Nephron progenitor cell (in vitro differentiated cells): ENCODE measurements at regions not wholly inside any gene's neighbourhood (a gene's known extent, or its start where the extent isn't known, plus 50 kb on each side); places are given as distances from the start of the nearest gene placed in this dataset.
"Not testable (repeated sequence)": the region's sequence is repeated elsewhere in the genome, so short reads cannot be mapped to it uniquely, and the experiment has no call there.

Experiments
- DNase-seq: peaks from one replicate; pipeline ENCODE4 v3.0.0; 2021
- H3K27ac Mint-ChIP-seq: 2 replicates; pipeline ENCODE4 v1.8.0; 2021; ENCODE audit warnings: mild to moderate bottlenecking, moderate library complexity, mixed read lengths
- H3K27me3 Mint-ChIP-seq: 2 replicates; pipeline ENCODE4 v1.8.0; 2021; ENCODE audit warnings: mild to moderate bottlenecking, low read depth, mixed read lengths; ENCODE audit not compliant: poor library complexity
- H3K36me3 Mint-ChIP-seq: 2 replicates; pipeline ENCODE4 v1.8.0; 2021; ENCODE audit warnings: low read depth, mixed read lengths
- H3K4me1 Mint-ChIP-seq: 2 replicates; pipeline ENCODE4 v1.8.0; 2021; ENCODE audit warnings: mixed read lengths
- H3K4me3 Mint-ChIP-seq: 2 replicates; pipeline ENCODE4 v1.8.0; 2021; ENCODE audit warnings: mild to moderate bottlenecking, moderate library complexity, mixed read lengths
- H3K9me3 Mint-ChIP-seq: 2 replicates; pipeline ENCODE4 v1.8.0; 2021; ENCODE audit warnings: mild to moderate bottlenecking, moderate library complexity, mixed read lengths
- TF ChIP-seq, protein P1 (sequence below): fragments of 200-600 bp; sonication (generic); IDR thresholded peaks from 2 replicates; pipeline ENCODE4 v1.5.0; 2021; ENCODE audit warnings: antibody characterized with exemption

DNA sequence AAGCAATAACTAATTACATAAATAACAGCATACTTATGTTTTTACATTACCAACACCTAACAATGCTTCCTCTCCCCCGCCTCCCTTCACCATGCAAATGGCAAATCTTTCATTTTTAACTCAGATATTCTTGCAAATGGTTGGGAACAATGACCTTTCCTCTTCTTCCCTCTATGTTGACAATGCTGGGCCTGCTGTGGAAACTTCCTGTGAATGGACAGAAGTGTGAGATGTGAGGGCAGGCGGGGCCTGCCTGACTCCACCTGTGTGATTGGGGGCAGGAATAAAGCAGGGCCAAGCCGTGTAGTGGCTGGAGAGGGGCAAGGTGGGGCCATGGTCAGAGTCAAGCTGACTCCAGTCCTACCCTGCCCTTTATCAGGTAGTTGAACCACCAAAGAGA is 289.6 kb downstream of the RPS6KC1 start:
- TF ChIP-seq, protein P1, sequence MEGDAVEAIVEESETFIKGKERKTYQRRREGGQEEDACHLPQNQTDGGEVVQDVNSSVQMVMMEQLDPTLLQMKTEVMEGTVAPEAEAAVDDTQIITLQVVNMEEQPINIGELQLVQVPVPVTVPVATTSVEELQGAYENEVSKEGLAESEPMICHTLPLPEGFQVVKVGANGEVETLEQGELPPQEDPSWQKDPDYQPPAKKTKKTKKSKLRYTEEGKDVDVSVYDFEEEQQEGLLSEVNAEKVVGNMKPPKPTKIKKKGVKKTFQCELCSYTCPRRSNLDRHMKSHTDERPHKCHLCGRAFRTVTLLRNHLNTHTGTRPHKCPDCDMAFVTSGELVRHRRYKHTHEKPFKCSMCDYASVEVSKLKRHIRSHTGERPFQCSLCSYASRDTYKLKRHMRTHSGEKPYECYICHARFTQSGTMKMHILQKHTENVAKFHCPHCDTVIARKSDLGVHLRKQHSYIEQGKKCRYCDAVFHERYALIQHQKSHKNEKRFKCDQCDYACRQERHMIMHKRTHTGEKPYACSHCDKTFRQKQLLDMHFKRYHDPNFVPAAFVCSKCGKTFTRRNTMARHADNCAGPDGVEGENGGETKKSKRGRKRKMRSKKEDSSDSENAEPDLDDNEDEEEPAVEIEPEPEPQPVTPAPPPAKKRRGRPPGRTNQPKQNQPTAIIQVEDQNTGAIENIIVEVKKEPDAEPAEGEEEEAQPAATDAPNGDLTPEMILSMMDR: no peak
- Mint-ChIP-seq H3K4me3 (no peak overlapping the region), H3K9me3 (peaks cover 17% of the 10 kb centered on the region), H3K36me3 (no peaks in the 10 kb centered on the region), H3K27ac (no peak overlapping the region), H3K27me3 (peaks cover 5% of the 10 kb centered on the region), H3K4me1 (no peaks in the 10 kb centered on the region)
- DNase-seq: no peak

GRCh38 chr1:213345621-213346020 is 294.6 kb downstream of the RPS6KC1 start:
- Mint-ChIP-seq H3K9me3 (peaks cover 17% of the 10 kb centered on the region), H3K4me3 (no peak overlapping the region), H3K36me3 (no peaks in the 10 kb centered on the region), H3K27me3 (peaks cover 15% of the 10 kb centered on the region), H3K27ac (no peak overlapping the region), H3K4me1 (no peaks in the 10 kb centered on the region)
- DNase-seq: no peak
- TF ChIP-seq, protein P1: no peak

DNA sequence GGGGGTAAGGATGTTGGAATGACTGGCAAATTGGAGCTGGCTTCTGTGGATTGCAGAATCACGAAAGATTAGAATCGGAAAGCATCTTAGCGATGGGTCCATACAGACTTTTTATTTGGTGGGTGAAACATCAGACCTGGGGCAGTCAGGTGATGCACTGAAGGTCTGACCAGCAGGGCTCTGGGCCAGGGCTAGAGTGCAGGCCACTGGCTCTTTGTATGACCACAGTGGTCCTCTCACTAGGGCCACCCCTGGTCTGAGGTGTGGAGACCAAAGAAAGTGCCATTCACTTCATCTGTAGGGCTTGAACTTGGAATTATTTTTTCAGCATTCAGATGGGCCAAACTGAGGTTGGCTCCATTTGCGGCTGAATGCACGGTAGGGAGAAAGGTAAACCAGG is 306.4 kb downstream of the RPS6KC1 start:
- DNase-seq: no peak
- Mint-ChIP-seq H3K27ac (no peak overlapping the region), H3K4me3 (no peak overlapping the region), H3K27me3 (no peaks in the 10 kb centered on the region), H3K9me3 (peaks cover 25% of the 10 kb centered on the region), H3K4me1 (no peaks in the 10 kb centered on the region), H3K36me3 (peaks cover 12% of the 10 kb centered on the region)
- TF ChIP-seq, protein P1: no peak

DNA sequence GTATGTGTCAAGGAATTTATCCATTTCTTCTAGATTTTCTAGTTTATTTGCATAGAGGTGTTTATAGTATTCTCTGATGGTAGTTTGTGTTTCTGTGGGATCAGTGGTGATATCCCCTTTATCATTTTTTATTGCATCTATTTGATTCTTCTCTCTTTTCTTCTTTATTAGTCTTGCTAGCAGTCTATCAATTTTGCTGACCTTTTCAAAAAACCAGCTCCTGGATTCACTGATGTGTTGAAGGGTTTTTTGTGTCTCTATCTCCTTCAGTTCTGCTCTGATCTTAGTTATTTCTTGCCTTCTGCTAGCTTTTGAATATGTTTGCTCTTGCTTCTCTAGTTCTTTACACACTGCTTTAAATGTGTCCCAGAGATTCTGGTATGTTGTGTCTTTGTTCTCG is 307.3 kb downstream of the RPS6KC1 start:
- not testable (repeated sequence) for H3K4me1 Mint-ChIP-seq, DNase-seq, H3K4me3 Mint-ChIP-seq, H3K27me3 Mint-ChIP-seq, H3K27ac Mint-ChIP-seq
- H3K36me3 Mint-ChIP-seq: peaks cover 17% of the 10 kb centered on the region
- peaks cover 32% of the 10 kb centered on the region for H3K9me3 Mint-ChIP-seq

DNA sequence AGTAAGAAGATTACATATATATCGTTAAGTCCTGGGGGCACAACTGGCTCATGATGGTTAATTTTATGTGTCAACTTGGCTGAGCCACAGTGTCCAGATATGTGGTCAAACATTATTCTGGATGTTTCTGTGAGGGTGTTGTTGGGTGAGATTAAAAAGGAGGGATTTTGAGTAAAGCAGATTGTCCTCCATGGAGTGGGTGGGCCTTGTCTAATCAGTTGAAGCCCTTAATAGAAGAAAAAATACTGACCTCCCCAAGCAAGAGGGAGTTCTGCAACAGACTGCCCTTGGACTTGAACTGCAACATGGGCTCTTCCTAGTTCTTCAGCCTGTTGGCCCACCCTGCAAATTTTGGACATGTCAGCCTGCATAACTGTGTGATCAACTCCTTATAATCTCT is 311.6 kb downstream of the RPS6KC1 start:
- Mint-ChIP-seq H3K9me3 (peaks cover 32% of the 10 kb centered on the region), H3K27ac (no peak overlapping the region), H3K4me3 (no peak overlapping the region), H3K4me1 (no peaks in the 10 kb centered on the region), H3K27me3 (peaks cover 5% of the 10 kb centered on the region), H3K36me3 (peaks cover 17% of the 10 kb centered on the region)
- TF ChIP-seq, protein P1: no peak
- no peak for DNase-seq

DNA sequence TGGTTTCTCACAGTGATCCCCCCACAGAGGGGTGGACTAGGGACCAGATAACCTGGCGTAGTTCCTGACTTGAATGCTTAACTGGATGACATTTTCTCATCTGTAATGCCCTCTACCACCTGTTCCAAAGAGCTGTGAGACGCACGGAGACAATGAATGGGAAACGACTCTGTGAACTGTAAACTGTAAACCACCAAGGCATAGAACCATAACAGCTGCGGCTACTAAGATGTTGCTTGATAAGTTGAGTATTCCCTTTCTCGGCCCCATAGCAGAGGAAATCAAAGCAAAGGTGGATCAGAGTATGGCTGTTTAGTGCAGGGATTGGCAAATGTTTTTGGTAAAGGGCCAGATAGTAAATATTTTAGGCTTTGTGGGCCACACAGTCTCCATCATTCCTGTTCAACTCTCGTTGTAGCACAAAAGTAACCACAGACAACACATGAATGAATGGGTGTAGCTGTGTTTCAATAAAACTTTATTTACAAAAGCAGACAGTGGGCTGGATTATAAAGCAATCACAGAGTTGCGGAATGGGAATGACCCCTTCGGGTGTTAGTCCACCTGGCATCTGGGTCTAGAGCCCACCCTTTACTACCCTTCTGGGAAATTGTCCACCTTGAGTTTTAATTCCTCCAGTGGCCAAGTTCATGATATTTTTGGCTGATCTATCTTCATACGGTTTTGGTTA is 315.2 kb downstream of the RPS6KC1 start:
- Mint-ChIP-seq H3K9me3 (peaks cover 15% of the 10 kb centered on the region), H3K27ac (no peak overlapping the region), H3K36me3 (peaks cover 12% of the 10 kb centered on the region)

More for the DNA sequence above, 315.2 kb downstream of the RPS6KC1 start:
- TF ChIP-seq, protein P1: no peak
- Mint-ChIP-seq H3K4me3 (no peak overlapping the region), H3K27me3 (peaks cover 6% of the 10 kb centered on the region), H3K4me1 (peaks cover 9% of the 10 kb centered on the region)
- DNase-seq: no peak
